Islet precursor cell (in vitro differentiated cells): ENCODE measurements at regions not wholly inside any gene's neighbourhood (a gene's known extent, or its start where the extent isn't known, plus 50 kb on each side); places are given as distances from the start of the nearest gene placed in this dataset.
"Not testable (repeated sequence)": the region's sequence is repeated elsewhere in the genome, so short reads cannot be mapped to it uniquely, and the experiment has no call there.

Experiments used
- DNase-seq: peaks from one replicate; pipeline ENCODE4 v3.0.0-alpha.2; 2018

GRCh38 chr7:149681274-149681673 is 92.1 kb downstream of the ZNF467 start:
- DNase-seq, result no peak

DNA sequence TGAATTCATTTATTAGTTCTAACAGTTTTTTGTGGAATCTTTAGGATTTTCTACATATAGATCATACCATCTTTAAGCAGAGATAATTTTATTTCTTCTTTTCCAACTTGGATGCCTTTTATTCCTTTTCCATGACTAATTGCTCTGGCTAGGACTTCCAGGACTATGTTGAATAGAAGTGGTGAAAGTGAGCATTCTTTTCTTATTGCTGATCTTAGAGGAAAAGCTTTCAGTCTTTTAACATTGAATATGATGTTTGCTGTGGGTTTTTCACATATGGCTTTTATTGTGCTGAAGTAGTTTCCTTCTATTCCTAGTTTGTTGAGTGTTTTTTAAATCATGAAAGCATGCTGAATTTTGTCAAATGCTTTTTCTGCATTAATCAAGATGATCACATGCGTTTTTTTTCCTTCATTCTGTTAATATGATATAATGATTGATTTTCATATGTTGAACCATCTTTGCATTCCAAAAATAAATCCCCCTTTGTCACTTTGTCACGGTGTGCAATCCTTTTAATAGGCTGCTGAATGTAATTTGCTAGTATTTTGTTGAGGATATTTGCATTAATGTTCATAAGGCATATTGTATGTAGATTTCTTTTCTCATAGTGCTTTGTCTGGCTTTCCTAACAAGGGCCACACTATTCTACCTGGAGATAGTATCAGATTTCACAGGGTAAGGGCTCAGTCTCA is 92.9 kb downstream of the ZNF467 start:
- DNase-seq, result no peak

DNA sequence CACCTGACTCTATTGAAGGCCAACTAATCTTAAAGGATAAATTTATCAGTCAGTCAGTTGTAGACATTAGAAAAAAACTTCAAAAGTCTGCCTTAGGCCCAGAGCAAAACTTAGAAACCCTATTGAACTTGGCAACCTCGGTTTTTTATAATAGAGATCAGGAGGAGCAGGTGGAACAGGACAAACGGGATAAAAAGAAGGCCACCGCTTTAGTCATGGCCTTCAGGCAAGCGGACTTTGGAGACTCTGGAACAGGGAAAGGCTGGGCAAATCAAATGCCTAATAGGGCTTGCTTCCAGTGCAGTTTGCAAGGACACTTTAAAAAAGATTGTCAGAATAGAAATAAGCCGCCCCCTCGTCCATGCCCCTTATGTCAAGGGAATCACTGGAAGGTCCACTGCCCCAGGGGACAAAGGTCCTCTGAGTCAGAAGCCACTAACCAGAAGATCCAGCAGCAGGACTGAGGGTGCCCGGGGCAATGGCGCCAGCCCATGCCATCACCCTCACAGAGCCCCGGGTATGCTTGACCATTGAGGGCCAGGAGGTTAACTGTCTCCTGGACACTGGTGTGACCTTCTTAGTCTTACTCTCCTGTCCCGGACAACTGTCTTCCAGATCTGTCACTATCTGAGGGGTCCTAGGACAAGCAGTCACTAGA is 98.5 kb downstream of the ZNF467 start:
- DNase-seq, result not testable (repeated sequence)

DNA sequence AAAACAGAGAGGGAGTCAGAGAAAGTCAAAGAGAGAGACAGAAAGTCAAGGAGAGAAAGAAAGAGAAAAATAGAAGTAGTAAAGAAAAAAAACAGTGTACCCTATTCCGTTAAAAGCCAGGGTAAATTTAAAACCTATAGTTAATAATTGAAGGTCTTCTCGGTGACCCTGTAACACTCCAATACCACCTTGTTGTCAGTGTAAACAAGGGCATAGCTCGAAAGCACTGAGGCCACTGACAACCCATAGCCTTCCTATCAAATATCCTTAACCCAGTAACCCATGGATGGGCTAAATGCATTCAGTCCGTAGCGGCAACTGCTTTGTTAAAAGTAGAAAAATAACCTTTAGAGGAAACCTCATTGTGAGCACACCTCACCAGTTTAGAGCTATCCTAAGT is 100.4 kb downstream of the ZNF467 start:
- no peak for DNase-seq

- DNase-seq, result no peak
Observed at GRCh38 chr7:149670288-149670687, 103.1 kb downstream of the ZNF467 start.

GRCh38 chr7:149669121-149669818 is 104.1 kb downstream of the ZNF467 start:
- no peak for DNase-seq

- DNase-seq, result no peak
Observed at GRCh38 chr7:149666360-149666945, 106.9 kb downstream of the ZNF467 start.

DNA sequence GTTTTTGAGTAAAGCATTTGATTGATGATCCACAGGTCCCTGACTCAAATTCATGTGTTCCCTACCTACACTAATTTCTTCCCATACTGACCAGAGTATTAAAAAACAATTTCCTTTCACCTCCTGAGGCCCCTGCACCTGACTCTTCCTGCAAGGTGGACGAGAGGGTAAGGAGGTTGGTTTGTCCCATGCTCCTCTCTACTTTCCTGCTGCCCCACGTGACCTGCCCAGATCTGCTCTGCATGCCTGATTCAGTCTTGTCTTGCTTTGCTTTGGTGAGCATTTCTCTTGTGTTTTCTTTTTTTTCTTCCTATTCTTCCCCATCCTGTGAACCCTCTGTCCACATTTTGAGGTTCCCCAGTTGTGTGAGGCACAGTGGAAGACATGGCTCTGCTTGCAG is 107.8 kb downstream of the ZNF467 start:
- not testable (repeated sequence) for DNase-seq

DNA sequence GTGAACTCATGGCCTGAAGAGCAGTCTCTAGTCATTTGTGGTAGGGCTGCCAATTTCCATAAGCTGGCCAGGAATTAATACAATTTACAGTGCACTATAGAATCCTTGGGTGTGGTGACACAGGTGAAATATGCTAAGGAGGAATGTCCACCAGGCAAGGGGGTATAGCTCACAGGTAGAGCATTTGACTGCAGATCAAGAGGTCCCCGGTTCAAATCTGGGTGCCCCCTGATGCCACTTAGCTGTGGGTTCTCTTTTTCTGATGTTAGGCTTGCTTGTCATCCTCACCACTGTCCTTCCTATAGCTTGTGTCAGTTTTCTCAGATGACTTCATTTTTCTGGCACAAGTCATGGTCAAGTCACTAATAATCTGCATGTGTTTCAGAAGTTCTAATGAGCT is 108.7 kb downstream of the ZNF467 start:
- DNase-seq, result no peak

GRCh38 chr7:149664176-149664575 is 109.2 kb downstream of the ZNF467 start:
- DNase-seq, result no peak

GRCh38 chr7:149662591-149663095 is 110.7 kb downstream of the ZNF467 start:
- DNase-seq, result peak; percentile 94

- no peak for DNase-seq
Observed at GRCh38 chr7:149655784-149656183, 117.6 kb downstream of the ZNF467 start.

GRCh38 chr7:149654588-149654987 is 118.8 kb downstream of the ZNF467 start:
- no peak for DNase-seq

DNA sequence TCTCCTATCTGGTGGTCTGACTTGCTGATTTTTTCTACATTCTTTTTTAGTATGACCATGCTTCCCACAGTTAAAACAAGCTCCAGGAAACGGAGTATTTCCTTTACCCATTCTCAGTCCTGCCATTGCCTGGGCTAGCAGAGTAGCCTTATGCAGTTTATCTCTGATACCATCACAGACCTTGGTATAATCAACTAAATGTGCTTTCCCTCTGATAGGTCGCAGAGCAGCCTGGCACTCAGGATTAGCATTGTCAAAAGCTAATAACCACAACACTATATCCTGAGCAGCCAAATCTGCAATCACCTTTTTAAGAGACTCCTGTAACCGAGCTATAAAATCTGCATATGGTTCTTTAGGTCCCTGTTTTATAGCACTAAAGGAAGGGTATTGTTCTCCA is 123.2 kb downstream of the ZNF467 start:
- DNase-seq, result not testable (repeated sequence)

- DNase-seq, result no peak
Observed at GRCh38 chr7:149644754-149645153, 128.6 kb downstream of the ZNF467 start.

GRCh38 chr7:149642589-149642988 is 130.8 kb downstream of the ZNF467 start:
- DNase-seq, result no peak

DNA sequence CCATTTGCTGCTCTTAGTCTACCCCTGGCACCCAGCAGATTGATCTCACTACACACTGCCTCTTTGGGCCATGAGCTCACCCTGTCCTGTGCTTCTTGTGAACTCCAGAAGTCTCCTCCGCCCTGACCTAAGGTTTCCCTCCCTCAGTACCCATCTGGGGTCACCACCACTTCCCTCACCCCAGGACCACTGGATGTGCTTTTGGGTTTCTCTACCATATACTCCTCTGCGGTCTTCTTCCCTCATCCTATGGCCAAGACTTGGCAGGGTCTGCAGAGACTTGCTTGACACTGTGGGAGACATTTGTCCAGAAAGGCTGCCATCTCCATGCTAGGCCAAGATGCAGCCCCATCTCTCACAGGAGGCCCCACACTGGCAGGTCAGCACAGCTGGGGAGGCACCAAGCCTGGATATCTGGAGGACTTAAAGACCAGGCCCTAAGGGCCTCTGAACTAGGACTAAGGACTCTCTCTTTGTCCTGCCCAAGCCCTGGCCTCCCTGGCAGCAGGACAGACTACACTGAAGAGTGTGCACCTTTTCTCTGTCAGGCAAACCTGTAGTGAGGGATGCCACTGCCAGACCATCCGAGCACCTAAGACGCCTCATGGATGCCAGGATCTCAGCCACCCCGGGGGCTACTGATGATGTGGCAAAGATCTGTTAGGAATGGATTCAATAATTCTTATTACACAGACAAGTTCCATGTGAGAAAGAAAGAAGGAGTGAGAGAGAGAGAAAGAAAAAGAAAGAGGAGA is 134.6 kb downstream of the ZNF467 start:
- no peak for DNase-seq

DNA sequence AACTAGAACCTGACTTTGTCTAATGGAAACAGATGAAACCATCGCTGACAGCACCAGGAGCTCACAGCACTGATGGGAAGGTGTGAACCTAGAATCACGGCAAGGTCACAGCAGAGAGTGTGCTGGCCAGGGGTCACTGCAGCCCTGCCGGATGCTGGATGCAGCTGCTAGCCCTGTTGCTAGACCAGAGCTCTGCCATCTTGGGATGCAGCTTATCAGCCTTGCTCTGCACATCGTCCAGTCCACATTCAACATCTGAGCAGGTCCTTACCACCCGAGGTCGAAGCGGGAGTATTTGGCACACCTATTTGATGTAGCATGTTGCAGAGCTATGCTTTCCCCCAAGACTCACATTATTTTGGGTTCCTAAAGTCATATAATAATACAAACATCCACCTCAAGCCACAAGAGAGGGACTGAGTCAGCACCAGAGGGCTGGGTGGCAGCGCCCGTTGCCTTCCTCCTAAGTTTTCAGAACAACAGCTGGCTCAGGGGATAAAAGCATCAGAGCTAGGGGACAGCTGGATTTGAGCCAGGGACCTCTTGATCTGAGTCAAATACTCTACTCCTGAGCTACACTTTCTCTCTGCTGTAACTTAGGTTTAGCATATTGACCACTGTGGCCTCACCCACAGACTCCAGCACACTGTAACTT is 135.3 kb downstream of the ZNF467 start:
- no peak for DNase-seq

DNA sequence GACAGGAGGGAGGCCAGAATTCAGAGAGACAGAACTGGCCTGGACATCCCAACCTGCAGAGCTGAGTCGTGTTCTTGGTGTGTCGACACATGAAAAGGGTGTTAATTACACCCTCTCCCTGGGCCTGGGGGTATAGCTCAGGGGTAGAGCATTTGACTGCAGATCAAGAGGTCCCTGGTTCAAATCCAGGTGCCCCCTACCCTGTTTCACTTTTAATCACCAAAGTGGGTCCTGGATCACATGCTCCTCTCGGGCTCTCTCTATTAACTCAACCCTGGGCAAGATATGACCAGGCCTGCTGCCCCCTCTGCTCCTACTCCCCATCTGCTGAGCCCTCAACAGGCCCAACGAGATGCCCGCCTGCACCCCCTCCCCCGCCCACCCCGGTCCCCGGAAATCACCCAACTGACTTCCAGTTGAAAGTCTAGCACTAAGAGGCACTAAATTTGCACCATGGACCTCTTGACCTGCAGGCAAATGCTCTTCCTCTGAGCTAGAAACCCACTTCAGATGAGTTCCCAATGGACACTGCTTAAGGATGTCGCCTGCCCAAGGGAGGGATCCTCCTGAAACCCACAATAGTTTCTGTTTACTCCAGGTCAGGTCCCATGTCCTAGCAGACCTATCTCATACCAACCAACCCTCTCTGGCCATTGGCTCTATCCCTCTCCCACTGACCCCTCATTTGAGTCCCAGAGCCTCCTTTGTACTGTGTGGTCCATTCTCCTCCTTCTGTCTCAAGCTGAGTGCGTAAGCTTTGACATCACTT is 137.6 kb downstream of the ZNF467 start:
- peak; percentile 66 for DNase-seq

DNA sequence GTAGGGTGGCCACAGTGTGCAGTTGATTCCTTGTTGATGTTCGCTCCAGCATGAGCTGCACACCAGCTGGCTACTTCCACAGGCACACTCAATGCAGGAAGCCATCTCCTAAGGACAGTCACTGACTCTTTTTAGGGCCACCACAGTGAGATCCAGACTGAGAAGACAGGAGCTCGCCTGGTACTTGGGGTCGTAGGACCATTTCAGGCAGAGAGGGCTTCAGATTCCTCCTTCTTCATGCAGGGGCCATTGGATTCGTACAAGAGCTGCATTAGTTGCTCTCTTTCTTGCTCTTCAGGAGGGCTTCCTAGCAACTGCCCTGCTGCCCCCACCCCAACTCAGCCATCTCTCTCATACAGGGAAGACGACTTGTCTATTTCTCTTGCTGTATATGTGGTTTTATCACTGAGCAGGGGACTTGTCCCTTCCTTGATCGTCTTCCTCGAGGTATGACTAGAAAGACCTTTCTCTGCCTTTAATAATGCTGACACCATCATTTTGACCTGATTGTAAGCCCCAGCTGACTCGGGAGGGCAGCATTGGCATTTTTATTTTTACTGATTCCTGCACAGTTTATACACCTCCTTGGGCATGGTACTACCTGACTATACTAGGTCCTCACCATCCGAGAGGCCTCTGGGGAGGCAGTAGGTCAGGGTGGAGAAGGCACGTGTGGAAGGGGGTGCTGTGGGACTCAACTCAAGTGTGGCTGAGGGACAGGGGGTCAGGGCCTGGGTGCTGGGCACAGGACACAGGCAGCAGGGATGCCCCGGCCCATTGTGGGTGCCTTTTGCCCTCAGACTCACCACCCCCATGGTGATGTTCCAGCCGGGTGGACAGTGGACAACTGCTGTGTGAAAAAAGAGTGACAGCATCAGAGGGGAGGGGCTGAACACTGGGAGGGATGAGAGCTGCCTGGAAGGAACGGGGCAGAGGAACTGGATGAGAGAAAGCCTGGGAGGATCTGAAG is 136.7 kb upstream of the ZNF746 start:
- DNase-seq, result no peak
